H1 (cell line): ENCODE measurements at regions not wholly inside any gene's neighbourhood (a gene's known extent, or its start where the extent isn't known, plus 50 kb on each side); places are given as distances from the start of the nearest gene placed in this dataset.

Source experiments
- CTCF ChIA-PET: fragments of 300-600 bp; sonication (Branson Sonifier 250); formaldehyde crosslinking; loops from one replicate; lab custom pipeline; 2021; ENCODE audit not compliant: partially characterized antibody; lab: Charles Lee
- POLR2A ChIA-PET: fragments of 300-600 bp; sonication (Branson Sonifier 250); formaldehyde crosslinking; loops from one replicate; lab custom pipeline; 2021; ENCODE audit warnings: inconsistent platforms; ENCODE audit not compliant: partially characterized antibody; lab: Charles Lee
- DNase-seq, 2 experiments: peaks; one replicate each; pipeline versions ENCODE4 v3.0.0 to v3.0.0-alpha.2; 2010 to 2022; ENCODE audit warnings: low spot score in 2 of 2, low read depth in 1 of 2, mixed read lengths in 1 of 2
- FAIRE-seq: peaks from 2 replicates; lab custom pipeline; 2011; peaks lifted over from hg19 to GRCh38; lab: Jason Lieb, UNC
- H2AFZ ChIP-seq: 2 replicates; pipeline ENCODE4 v1.8.1; 2012; ENCODE audit warnings: low read length, inconsistent platforms
- H2AK5ac ChIP-seq: 2 replicates; pipeline ENCODE4 v1.6.1; 2013; ENCODE audit warnings: low read depth, low read length
- H2BK120ac ChIP-seq: replicated peaks from 2 replicates; pipeline ENCODE3; 2013; ENCODE audit warnings: low read depth, low read length, inconsistent platforms
- H2BK12ac ChIP-seq: 2 replicates; pipeline ENCODE4 v1.6.1; 2013; ENCODE audit warnings: low read depth, low read length
- H2BK15ac ChIP-seq: 2 replicates; pipeline ENCODE4 v1.6.1; 2013; ENCODE audit warnings: low read length
- H2BK20ac ChIP-seq: 2 replicates; pipeline ENCODE4 v1.6.1; 2013; ENCODE audit warnings: low read length
- H2BK5ac ChIP-seq: 2 replicates; pipeline ENCODE4 v1.6.1; 2013; ENCODE audit warnings: low read depth, low read length
- H3K14ac ChIP-seq: 2 replicates; pipeline ENCODE4 v1.6.1; 2013; ENCODE audit warnings: inconsistent platforms; ENCODE audit not compliant: insufficient read length
- H3K18ac ChIP-seq: 2 replicates; pipeline ENCODE4 v1.6.1; 2013; ENCODE audit warnings: low read length; ENCODE audit errors: extremely low read depth
- H3K23ac ChIP-seq: 2 replicates; pipeline ENCODE4 v1.6.1; 2013; ENCODE audit warnings: inconsistent platforms; ENCODE audit not compliant: insufficient read length
- H3K23me2 ChIP-seq: 2 replicates; pipeline ENCODE4 v1.6.1; 2013; ENCODE audit warnings: low read depth, low read length
- H3K27ac ChIP-seq: 2 replicates; pipeline ENCODE4 v1.6.1; 2011; ENCODE audit warnings: low read depth, low read length, inconsistent platforms
- H3K27me3 ChIP-seq, 4 experiments: replicated peaks in 1 of 4; 1 replicate in 1 of 4; 2 replicates in 3 of 4; pipeline versions ENCODE4 v1.6.1 to v1.8.1; 2011 to 2013; ENCODE audit warnings: low read length in 3 of 4, mild to moderate bottlenecking in 3 of 4, inconsistent platforms in 2 of 4, mixed read lengths in 2 of 4, moderate library complexity in 1 of 4; ENCODE audit not compliant: control insufficient read depth in 3 of 4, insufficient read depth in 3 of 4; ENCODE audit errors: extremely low read depth in 1 of 4
- H3K36me3 ChIP-seq, 4 experiments: 2 replicates each; pipeline versions ENCODE4 v1.6.1 to v1.8.1; 2011 to 2013; ENCODE audit warnings: mild to moderate bottlenecking in 4 of 4, low read length in 3 of 4, moderate library complexity in 2 of 4, control low read depth in 1 of 4, inconsistent platforms in 1 of 4; ENCODE audit not compliant: insufficient read depth in 4 of 4, control insufficient read depth in 2 of 4
- H3K4ac ChIP-seq: replicated peaks from 2 replicates; pipeline ENCODE3; 2013; ENCODE audit warnings: low read length, low read depth, mixed read lengths, inconsistent platforms; ENCODE audit not compliant: insufficient read length
- H3K4me1 ChIP-seq, 4 experiments: replicated peaks in 1 of 4; 1 replicate in 1 of 4; 2 replicates in 3 of 4; pipeline versions ENCODE4 v1.6.1 to v1.8.1; 2011 to 2013; ENCODE audit warnings: low read length in 3 of 4, inconsistent platforms in 2 of 4, mixed read lengths in 1 of 4; ENCODE audit not compliant: insufficient read depth in 4 of 4, control insufficient read depth in 3 of 4
- H3K4me2 ChIP-seq, 2 experiments: 2 replicates each; pipeline versions ENCODE4 v1.6.1 to v1.8.1; 2011 to 2013; ENCODE audit warnings: low read depth in 2 of 2, low read length in 2 of 2, control low read depth in 1 of 2, inconsistent platforms in 1 of 2, mild to moderate bottlenecking in 1 of 2; ENCODE audit not compliant: insufficient read depth in 1 of 2
- H3K4me3 ChIP-seq, 4 experiments: fragments of 200-600, 300-600 bp in 1 of 4; sonication (generic), shearing (Covaris generic), sonication (Bioruptor Twin) in 1 of 4; 2 replicates each; pipeline versions ENCODE4 v1.5.1 to v1.8.1; 2011 to 2016; ENCODE audit warnings: low read length in 4 of 4, low read depth in 3 of 4, control low read depth in 2 of 4, inconsistent platforms in 2 of 4, mild to moderate bottlenecking in 2 of 4, mixed read lengths in 1 of 4, moderate library complexity in 1 of 4; ENCODE audit not compliant: insufficient read depth in 2 of 4; ENCODE audit errors: extremely low read depth in 1 of 4
- H3K56ac ChIP-seq: replicated peaks from 2 replicates; pipeline ENCODE3; 2013; ENCODE audit warnings: low read depth, mild to moderate bottlenecking, mixed read lengths, low read length, inconsistent platforms; ENCODE audit not compliant: insufficient read length
- H3K79me1 ChIP-seq: 2 replicates; pipeline ENCODE4 v1.6.1; 2013; ENCODE audit warnings: low read depth, low read length, control low read depth
- H3K79me2 ChIP-seq, 2 experiments: 2 replicates each; pipeline versions ENCODE4 v1.6.1 to v1.8.1; 2012 to 2013; ENCODE audit warnings: low read length in 2 of 2, mild to moderate bottlenecking in 2 of 2, inconsistent platforms in 1 of 2; ENCODE audit not compliant: insufficient read depth in 2 of 2, control insufficient read depth in 1 of 2
- H3K9ac ChIP-seq, 4 experiments: replicated peaks in 1 of 4; 1 replicate in 1 of 4; 2 replicates in 3 of 4; pipeline versions ENCODE4 v1.6.1 to v1.8.1; 2011 to 2013; ENCODE audit warnings: low read depth in 3 of 4, low read length in 3 of 4, control low read depth in 2 of 4, mild to moderate bottlenecking in 2 of 4, moderate library complexity in 2 of 4, inconsistent platforms in 1 of 4; ENCODE audit errors: extremely low read depth in 1 of 4
- H3K9me3 ChIP-seq, 2 experiments: 2 replicates each; pipeline versions ENCODE4 v1.6.1 to v1.8.1; 2012 to 2013; ENCODE audit warnings: mild to moderate bottlenecking in 2 of 2, moderate library complexity in 2 of 2, control low read depth in 1 of 2, inconsistent platforms in 1 of 2, low read depth in 1 of 2, low read length in 1 of 2, mixed read lengths in 1 of 2; ENCODE audit not compliant: insufficient read depth in 2 of 2
- H4K20me1 ChIP-seq, 2 experiments: replicated peaks in 1 of 2; 2 replicates each; pipeline versions ENCODE3 to v1.8.1; 2011 to 2013; ENCODE audit warnings: inconsistent platforms in 2 of 2, low read length in 2 of 2, mild to moderate bottlenecking in 1 of 2; ENCODE audit not compliant: insufficient read depth in 2 of 2, control insufficient read depth in 1 of 2
- H4K5ac ChIP-seq: 2 replicates; pipeline ENCODE4 v1.6.1; 2013; ENCODE audit warnings: low read length, low read depth, mixed read lengths, inconsistent platforms; ENCODE audit not compliant: insufficient read length
- H4K8ac ChIP-seq: 2 replicates; pipeline ENCODE4 v1.8.0; 2013; ENCODE audit warnings: mild to moderate bottlenecking, moderate library complexity, low read length, inconsistent platforms; ENCODE audit not compliant: insufficient read depth; ENCODE audit errors: extremely low read depth
- H4K91ac ChIP-seq: replicated peaks from 2 replicates; pipeline ENCODE3; 2013; ENCODE audit warnings: low read length, mixed read lengths, inconsistent platforms; ENCODE audit not compliant: insufficient read length
- FOSL1 ChIP-seq: IDR thresholded peaks from 2 replicates; pipeline ENCODE4 v1.6.1; 2011; ENCODE audit warnings: mild to moderate bottlenecking, low read depth, low read length, moderate library complexity; ENCODE audit not compliant: insufficient read depth
- HDAC6 ChIP-seq: IDR thresholded peaks from one replicate; pipeline ENCODE4 v1.7.1; 2012; ENCODE audit warnings: low read depth, mild to moderate bottlenecking, inconsistent platforms, low read length, moderate library complexity
- SIN3A ChIP-seq, 2 experiments: IDR thresholded peaks in 1 of 2; conservative IDR thresholded peaks in 1 of 2; 2 replicates each; pipeline ENCODE4 v1.6.1; 2011 to 2012; ENCODE audit warnings: low read length in 2 of 2, improper control_type of control experiment in 1 of 2, low read depth in 1 of 2, mild to moderate bottlenecking in 1 of 2
- SP1 ChIP-seq: IDR thresholded peaks from 2 replicates; pipeline ENCODE4 v1.6.1; 2011; ENCODE audit warnings: low read depth, low read length
- SP4 ChIP-seq: IDR thresholded peaks from 2 replicates; pipeline ENCODE4 v1.6.1; 2012; ENCODE audit warnings: low read length, inconsistent platforms
- TBP ChIP-seq: IDR thresholded peaks from 2 replicates; pipeline ENCODE4 v1.6.1; 2011; ENCODE audit warnings: low read depth, low read length, improper control_type of control experiment
- TEAD4 ChIP-seq: IDR thresholded peaks from 2 replicates; pipeline ENCODE4 v1.6.1; 2012; ENCODE audit warnings: low read depth, low read length, inconsistent platforms, mixed read lengths
- WGBS, 2 experiments: shearing (Covaris generic) in 1 of 2; methylation state at CpG; one replicate each; pipeline versions ENCODE4 v1.1.6 to v1.1.7; 2013 to 2015; ENCODE audit warnings: low lambda C conversion rate in 2 of 2, mixed read lengths in 2 of 2, inconsistent platforms in 1 of 2, low coverage in 1 of 2, missing lambda C conversion rate in 1 of 2; ENCODE audit not compliant: insufficient replicate concordance in 2 of 2, insufficient coverage in 1 of 2, insufficient read length in 1 of 2; ENCODE audit errors: extremely low coverage in 1 of 2, missing lambda C conversion rate in 1 of 2; 5-methylcytosine and 5-hydroxymethylcytosine counted together
- TF ChIP-seq, protein P1 (sequence below), 3 experiments: IDR thresholded peaks; 1 replicate in 2 of 3; 2 replicates in 1 of 3; pipeline versions ENCODE4 v1.5.1 to v1.6.1; 2011; ENCODE audit warnings: low read length in 3 of 3, mild to moderate bottlenecking in 3 of 3, inconsistent platforms in 2 of 3, low read depth in 1 of 3, moderate library complexity in 1 of 3; ENCODE audit not compliant: insufficient read depth in 1 of 3; ENCODE audit errors: control extremely low read depth in 1 of 3
- TF ChIP-seq, protein P2 (sequence below): IDR thresholded peaks from 2 replicates; pipeline ENCODE4 v1.6.1; 2012; ENCODE audit warnings: inconsistent platforms

DNA sequence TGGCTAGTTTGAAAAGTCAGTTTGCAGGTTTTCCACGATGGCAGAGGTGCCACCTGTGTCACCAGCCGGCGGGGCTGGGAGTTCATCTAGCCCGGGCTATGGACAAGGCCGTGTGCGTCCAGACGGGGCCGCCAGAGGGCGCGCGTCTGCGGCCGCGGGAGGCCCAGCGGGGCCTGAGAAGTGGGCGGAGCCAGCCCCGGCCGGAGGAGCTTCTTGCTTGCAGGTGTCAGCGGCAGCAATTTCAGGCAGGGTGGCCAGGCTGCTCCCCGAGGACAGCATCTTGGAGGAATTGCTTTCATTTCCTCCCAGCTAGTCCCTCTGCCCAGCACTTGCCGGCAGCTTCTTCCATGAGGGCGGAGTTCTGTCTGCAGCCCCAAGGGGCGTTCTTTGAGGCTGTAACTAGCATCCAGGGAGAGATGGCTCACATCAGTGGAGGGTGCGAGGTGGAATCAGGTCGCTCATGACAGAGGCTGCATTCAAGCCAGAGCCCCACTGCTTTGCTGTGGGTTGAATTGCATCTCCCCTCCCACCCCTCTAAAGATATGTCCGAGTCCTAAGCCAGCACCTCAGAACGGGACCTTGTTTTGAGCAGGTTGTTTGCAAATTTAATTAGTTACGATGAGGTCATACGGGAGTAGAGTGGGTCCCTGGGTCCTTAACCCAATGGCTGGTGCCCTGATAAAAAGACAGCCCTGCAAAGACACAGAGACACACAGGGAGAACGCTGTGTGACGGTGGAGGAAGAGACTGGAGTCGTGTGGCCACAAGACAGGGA, 85.9 kb upstream of the MKI67 start:
- peak overlapping the region; percentile 50; the same call in 1 of the 2 replicates for H2BK12ac ChIP-seq
- H4K8ac ChIP-seq, result no peak overlapping the region
- no peak overlapping the region for H2BK120ac ChIP-seq
- H3K9ac ChIP-seq, result no peak overlapping the region
- H4K91ac ChIP-seq, result no peak overlapping the region
- no peaks in the 10 kb centered on the region for H3K79me1 ChIP-seq
- no peak overlapping the region for H3K18ac ChIP-seq
- no peak overlapping the region for H3K4ac ChIP-seq
- 31% methylated on average over 29 of the region's 32 CpGs; no CpG with 5 or more reads in 1 of the 2 experiments for WGBS, 2 experiments
- H2AK5ac ChIP-seq, result no peak overlapping the region
- no peak overlapping the region for H4K5ac ChIP-seq
- no peak for FAIRE-seq
- peaks cover 0 to 12% (median 9%) of the 10 kb centered on the region in 4 experiments; a peak in 6 of 7 replicates for H3K27me3 ChIP-seq
- H4K20me1 ChIP-seq, result no peaks in the 10 kb centered on the region
- peak overlapping the region in 1 of 4 experiments; percentile 15; a peak in 1 of 8 replicates for H3K4me3 ChIP-seq
- no peak overlapping the region for H2AFZ ChIP-seq
- H3K23me2 ChIP-seq, result peaks cover 6% of the 10 kb centered on the region; the same call in 1 of the 2 replicates
- ChIA-PET CTCF (interaction anchor here (0.6 to 2.1 kb wide), 27 partner anchors 9 to 1681 kb away, joined by 3 to 14 read pairs (median 5); no protein-coding TSS in a partner anchor), POLR2A (no interaction called here)
- H3K27ac ChIP-seq, result no peak overlapping the region
- no peak overlapping the region for H3K14ac ChIP-seq
- H3K79me2 ChIP-seq, result no peaks in the 10 kb centered on the region
- H2BK15ac ChIP-seq, result no peak overlapping the region
- H3K36me3 ChIP-seq, result no peaks in the 10 kb centered on the region
- H2BK20ac ChIP-seq, result no peak overlapping the region
- H3K9me3 ChIP-seq, result no peaks in the 10 kb centered on the region
- peak overlapping the region in 1 of 2 experiments; percentile 49; a peak in 3 of 4 replicates for H3K4me2 ChIP-seq
- no peak overlapping the region for H3K56ac ChIP-seq
- H3K23ac ChIP-seq, result no peak overlapping the region
- peaks cover 0 to 7% (median 5%) of the 10 kb centered on the region in 4 experiments; a peak in 4 of 7 replicates for H3K4me1 ChIP-seq
- no peak overlapping the region for H2BK5ac ChIP-seq
- peak; percentile 71 to 95 for DNase-seq
- TF ChIP-seq HDAC6 (no peak), TBP (0 out of 2 replicates have a peak, but pooled peaks have one; percentile 33), SP4 (peak; percentile 58; the same call in 1 of the 2 replicates), SP1 (peak; percentile 41; the same call in 1 of the 2 replicates), TEAD4 (no peak), FOSL1 (0 out of 2 replicates have a peak, but pooled peaks have one; percentile 37), SIN3A (conservative IDR thresholded peaks at IDR 0.05 in 1 of 2, IDR thresholded peaks at IDR 0.05 in 1 of 2; ENCODE audit: low read depth in 1 of 2, low read length in 2 of 2) (peak in 1 of 2 experiments; percentile 54; a peak in 1 of 4 replicates)
- TF ChIP-seq, protein P1, sequence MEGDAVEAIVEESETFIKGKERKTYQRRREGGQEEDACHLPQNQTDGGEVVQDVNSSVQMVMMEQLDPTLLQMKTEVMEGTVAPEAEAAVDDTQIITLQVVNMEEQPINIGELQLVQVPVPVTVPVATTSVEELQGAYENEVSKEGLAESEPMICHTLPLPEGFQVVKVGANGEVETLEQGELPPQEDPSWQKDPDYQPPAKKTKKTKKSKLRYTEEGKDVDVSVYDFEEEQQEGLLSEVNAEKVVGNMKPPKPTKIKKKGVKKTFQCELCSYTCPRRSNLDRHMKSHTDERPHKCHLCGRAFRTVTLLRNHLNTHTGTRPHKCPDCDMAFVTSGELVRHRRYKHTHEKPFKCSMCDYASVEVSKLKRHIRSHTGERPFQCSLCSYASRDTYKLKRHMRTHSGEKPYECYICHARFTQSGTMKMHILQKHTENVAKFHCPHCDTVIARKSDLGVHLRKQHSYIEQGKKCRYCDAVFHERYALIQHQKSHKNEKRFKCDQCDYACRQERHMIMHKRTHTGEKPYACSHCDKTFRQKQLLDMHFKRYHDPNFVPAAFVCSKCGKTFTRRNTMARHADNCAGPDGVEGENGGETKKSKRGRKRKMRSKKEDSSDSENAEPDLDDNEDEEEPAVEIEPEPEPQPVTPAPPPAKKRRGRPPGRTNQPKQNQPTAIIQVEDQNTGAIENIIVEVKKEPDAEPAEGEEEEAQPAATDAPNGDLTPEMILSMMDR (IDR thresholded peaks at IDR 0.05; ENCODE audit: control extremely low read depth in 1 of 3, insufficient read depth in 1 of 3, low read depth in 1 of 3, low read length in 3 of 3), result peak; percentile 76 to 90 (median 90)
- TF ChIP-seq, protein P2, sequence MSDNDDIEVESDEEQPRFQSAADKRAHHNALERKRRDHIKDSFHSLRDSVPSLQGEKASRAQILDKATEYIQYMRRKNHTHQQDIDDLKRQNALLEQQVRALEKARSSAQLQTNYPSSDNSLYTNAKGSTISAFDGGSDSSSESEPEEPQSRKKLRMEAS, result peak; percentile 44
